HG03575 (cell line): ENCODE measurements at regions not wholly inside any gene's neighbourhood (a gene's known extent, or its start where the extent isn't known, plus 50 kb on each side); places are given as distances from the start of the nearest gene placed in this dataset.
A peak's percentile ranks its signal among the peaks of the same experiment; 100 is the strongest.
"Not testable (repeated sequence)": the region's sequence is repeated elsewhere in the genome, so short reads cannot be mapped to it uniquely, and the experiment has no call there.

Experiments used
- ATAC-seq: cut with Tn5 transposase; IDR thresholded peaks from one replicate; pipeline ENCODE4 v1.9.1; 2021; ENCODE audit not compliant: unreplicated experiment, insufficient number of reproducible peaks, low FRiP score; ENCODE audit errors: extremely low read depth

DNA sequence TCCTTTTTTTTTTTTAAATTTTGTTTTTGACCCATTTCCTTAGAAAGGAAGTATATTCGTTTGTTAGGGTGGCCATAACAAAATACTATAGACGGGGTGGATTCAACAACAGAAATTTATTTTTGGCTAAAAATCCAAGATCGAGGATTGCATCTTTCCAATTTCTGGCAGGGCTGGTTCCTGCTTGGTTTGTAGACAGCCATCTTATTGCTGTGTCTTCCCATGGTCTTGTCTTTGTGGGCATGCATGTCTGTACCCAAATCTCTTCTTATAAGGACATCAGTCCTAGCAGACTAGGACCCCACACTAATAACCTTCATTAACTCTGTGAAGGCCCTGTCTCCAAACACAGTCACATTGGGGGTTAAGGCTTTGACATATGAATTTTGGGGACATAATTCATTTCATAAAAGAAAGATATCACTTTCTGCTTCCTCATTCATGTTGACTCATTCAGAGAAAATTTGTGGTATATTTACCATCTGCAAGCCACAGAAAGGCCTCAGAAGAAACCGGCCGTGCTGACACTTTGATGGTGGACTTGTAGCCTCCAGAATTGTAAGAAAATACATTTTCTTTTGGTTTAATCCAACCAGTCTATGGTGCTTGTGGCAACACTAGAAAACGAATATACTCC, 262.1 kb downstream of the LPIN1 start:
- peak; percentile 27 for ATAC-seq

DNA sequence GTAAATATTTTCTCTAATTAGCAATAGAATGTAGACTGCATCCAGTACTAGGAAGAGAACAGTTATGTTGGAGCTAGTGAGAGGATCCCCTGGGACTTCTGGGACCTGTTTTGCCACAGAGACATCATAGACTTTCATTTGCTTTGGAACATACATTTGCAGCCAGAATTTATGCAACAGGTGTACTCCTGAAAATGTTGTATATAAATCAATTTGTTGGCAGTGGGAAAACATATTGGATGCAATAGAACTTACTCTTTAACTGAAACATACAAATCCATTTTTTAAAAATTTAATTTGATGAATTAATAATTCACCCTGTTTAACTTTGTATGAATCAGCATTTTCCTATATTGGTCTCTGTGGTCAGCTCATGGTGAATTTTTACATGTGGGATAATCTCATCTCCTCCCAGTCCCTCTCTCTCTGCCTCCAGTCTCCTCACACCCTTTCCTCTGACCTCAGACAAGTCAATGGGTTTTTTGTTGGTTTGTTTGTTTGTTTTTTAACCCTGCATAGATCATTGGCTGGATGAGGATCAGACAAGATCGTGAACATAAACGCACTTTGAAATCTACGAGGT, 263.0 kb downstream of the LPIN1 start:
- ATAC-seq = no peak

DNA sequence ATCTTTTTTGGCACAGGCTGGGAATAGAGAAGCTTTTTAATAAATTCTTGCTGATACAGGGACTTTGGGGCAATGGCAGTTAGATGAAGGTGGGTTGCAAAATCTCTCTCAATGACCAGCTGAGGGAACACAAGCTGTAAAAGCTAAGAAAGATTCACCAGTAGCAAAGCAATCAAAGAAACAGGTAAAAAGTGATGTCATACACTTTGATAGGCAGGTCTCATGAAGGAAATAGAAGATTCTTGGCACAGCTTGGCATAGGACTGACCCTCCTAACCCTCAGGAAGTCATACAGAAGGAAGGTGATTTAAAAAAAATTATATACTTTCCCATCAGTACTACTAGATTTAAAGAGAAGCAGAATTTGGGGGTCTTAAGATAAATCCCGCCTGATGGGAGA, 263.6 kb downstream of the LPIN1 start:
- no peak for ATAC-seq

DNA sequence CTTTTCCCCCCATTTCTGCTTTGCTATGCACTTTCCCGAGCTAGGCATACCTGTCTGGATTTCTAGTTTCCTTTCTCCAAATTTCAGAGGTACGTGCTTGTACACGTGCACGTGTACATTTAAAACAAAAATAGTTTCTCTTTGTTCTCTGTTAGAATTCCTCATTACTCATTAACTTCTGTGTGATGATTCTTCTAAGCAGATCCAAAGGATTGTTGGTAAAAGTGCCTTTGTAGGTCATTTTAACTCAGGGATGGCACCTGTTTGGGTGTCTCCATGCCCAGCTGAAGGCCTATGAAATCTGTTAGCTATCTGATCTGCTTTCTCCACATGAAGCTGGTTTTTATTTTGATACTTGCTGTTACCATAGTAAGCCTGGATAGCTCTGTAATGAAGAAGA, 264.3 kb downstream of the LPIN1 start:
- no peak for ATAC-seq

DNA sequence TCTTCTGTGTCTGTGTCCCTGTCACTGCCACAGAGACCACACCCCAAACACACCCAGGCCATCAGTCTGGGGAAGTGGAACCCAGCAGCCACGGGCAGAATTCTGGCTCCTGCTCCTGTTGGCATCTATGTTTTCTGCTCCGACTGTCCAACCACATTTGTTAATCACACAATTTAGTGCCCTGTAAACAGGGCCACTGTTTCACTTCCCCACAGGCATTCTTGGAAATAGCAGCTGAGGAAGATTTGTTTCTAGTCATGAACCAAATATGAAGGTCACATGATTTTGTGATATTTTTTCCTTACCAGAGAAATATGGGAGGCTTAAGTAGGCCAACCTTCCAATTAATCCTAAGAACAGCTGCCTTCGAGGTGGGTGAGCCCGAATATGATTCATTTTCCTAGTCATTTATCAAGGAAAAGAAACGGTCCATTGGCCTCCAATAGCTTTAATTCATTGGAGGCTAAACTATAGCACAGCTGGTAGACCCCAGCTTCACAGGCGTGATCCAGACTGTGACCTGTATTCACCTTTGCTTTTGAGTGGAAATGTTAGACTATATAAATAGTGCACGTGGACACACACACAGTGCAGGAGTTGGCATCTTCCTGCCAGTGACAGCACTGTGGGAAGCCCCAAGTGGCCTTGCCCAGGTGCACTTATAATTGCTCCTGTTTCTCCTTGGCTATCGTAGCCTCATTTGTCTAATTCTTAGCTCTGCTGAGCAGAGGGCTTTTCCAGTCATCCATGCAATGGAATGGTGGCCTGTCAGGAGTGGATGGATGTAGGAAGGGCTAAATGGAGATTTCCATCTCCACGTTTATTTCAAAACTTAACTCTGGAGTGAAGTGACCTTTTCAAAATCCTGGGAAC, 267.9 kb downstream of the LPIN1 start:
- no peak for ATAC-seq

DNA sequence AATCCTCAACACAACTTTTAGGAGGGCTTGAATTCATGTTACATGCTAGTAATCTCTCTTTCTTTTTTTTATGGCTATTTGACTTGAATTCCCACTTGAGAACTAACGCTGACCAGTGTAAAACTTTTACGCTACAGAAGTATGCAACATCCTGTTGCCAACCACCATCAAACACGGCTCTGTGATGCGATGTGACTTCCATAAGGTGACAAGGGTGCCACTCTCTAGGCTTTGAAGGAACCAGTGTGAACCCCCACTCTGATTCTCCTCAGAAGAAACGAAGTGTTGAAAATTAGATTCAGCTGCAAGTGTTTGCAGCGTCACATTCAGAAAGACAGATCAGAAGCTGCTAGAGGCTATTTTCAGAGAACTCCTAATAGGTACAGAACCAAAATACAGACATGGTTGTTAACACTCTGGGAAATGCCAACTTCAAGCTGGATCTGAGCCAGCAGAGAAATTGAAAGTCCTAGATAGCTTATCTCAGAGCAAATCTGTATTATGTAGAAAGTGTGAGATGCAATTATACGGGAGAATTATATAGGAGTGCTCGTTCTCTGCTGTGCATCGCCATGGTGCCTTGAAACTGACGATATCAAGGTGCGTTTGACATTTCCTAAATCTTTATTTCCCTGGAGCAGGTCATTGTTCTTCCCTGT, 271.2 kb downstream of the LPIN1 start:
- ATAC-seq = no peak

DNA sequence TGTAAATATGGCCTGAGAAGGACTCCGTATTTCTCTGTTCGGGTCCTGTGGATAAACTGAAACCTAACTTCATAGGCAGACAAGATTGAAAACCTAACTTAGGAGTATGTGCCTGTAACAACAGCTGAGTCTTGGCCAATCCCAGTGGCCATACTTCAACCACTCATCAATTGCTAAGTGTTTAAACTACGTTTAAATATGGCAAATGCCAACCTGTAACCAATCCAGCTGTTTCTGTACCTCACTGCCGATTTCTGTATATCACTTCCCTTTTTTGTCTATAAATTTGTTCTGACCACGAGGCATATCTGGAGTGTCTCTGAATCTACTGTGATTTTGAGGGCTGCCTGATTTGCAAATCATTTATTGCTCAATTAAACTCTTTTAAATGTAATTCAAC, 272.3 kb downstream of the LPIN1 start:
- ATAC-seq = not testable (repeated sequence)

DNA sequence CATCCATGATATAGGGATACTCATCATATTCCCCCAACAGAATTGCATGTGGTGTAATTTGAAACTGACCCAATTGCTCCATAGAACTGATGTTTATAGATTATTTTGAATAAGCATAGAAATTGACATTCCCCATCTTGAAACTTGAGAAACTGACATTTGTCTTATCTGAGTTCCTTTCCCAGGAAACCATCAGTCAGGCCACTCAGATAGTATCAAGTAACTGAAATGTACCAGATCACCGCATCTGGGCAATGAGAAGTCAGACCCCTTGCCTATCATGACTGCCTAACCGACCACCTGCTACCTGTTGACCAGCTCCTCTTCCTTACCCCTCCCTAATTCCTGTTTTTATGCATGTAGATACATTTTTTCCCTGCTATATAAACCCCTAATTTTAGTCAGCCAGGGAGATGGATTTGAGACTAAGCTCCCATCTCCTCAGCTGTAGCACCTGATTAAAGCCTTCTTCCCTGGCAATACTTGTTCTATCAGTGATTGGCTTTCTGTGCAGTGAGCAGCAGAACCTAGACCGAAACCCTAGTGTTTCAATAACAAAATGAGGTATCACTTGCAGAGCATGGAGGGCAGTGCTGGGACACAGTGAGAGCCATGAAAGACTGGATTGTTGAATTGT, 274.5 kb downstream of the LPIN1 start:
- no peak for ATAC-seq

DNA sequence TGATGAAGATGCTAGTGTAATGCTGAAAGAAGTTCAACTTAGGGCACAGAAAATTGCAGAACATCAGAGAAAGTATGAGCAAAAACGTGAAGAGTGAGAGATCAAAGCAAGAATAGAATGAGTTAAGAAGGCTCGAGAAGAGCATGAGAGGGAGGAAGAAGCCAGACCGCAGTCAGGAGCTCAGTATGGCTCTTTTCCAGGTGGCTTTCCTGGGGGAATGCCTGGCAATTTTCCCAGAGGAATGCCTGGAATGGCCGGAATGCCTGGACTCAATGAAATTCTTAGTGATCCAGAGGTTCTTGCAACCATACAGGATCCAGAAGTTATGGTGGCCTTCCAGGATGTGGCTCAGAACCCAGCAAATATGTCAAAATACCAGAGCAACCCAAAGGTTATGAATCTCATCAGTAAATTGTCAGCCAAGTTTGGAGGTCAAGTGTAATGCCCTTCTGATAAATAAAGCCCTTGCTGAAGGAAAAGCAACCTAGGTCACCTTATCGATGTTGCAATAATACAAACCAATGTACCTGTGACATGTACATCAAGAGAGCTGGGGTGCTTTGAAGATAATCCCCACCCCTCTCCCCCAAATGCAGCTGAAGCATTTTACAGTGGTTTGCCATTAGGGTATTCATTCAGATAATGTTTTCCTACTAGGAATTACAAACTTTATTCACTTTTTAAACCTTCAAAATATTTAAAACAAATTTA, 277.9 kb downstream of the LPIN1 start:
- ATAC-seq = not testable (repeated sequence)

DNA sequence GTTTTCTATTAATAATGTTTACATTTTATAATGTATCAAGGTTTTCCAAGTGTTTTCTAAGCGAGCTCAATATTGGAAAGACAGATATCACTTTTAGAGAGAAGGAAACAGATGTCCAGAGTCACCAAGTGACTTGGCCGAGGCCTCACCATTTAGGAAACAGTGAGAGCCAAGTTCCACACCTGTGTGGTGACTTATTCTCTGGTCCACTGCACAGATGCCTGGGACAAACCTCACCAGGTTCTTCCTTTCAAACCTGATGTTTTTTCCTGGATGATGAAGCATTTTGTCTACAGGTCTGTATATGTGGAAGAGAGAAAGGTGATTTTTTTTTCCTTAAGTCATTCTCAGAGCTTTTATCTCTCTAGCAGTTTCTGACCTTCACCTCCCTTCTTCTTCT, 280.7 kb downstream of the LPIN1 start:
- ATAC-seq = no peak

DNA sequence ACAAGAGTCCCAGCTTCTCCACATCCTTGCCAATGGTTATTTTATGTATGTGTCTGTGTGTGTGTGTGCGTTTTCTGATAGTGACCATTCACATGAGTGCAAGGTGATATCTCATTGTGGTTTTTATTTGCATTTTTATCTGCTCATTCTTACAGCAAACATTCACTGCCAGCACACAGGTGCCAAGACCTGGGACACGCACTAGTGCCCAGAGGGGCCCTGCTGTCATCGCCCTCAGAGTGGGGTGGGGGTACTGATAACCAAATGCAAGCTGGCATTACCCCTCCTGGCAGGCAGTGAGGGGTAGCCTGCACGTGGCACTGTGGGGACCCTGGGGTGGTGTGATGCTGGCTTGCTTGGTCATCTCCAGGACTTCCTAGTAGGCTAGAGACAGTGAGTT, 285.4 kb downstream of the LPIN1 start:
- ATAC-seq = no peak

DNA sequence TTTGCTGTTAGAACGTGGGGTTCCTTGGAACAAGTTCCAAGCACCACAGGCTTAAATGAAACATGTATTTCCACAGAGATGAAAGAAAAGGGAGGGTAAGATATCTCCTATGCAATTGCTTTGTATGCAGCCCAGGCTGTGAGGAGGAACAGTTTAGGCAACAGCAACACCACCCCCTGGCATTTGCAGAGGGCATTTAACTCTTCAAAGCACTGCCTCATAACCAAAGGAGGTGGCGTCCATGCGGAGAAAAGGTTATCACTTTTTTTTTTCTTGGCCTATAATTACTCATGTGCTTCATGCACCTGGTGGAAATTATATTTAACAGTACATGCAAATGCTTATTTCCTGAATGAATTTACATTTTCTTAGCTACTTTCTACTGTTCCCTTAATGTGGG, 286.0 kb downstream of the LPIN1 start:
- ATAC-seq = peak; percentile 65

DNA sequence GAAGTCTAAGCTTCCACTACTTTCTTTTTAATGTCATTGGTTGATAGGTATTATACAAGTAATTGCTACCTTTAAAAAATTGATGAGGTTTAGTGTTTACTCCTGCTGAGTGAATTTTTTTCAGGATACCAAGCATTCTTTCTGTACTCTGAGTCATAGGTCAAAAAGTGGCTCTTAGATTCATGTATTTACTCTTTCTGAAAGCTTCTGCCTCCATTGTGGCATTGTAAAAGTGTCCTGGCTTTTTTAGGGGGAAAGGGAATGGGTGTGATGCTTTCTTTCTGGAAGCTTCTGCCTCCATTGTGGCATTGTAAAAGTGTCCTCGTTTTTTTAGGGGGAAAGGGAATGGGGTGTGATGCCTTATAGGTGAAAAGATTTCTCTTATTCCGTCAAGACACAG, 286.5 kb downstream of the LPIN1 start:
- no peak for ATAC-seq

DNA sequence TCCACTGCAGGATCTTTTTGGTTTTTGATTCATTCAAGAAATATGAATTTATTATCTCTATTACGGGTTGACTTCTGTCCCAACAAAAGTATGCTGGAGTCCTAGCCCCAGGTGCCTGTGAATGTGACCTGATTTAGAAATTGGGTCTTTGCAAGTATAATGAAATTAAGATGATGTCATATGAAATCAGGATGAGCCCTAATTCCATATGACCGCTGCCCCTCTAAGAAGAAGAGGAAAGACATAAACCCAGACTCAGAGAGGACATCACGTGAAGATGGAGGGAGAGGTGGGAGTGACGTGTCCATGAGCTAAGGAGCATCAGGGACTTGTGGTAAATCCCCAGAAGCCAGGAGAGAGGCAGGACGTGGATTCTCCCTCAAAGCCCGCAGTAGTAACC, 287.1 kb downstream of the LPIN1 start:
- ATAC-seq = no peak

DNA sequence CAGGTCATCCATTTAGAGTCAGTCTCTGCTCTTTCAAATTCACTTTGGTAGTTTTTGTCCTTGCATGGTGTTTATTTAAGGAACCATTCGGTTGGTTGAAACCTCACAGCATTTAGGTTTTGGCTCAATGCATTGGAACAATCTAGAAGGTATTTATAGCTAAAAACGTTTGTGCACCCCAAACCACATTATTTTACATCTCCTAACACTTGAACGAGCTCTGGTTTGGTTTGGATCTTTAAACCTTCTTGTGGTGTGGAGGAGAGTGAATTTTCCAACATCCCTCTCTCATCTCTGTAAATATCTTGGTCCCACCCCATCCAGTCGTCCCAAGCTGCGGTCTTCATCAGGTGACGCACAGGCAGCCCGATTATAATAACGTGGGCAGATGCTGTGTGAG, 287.9 kb downstream of the LPIN1 start:
- ATAC-seq = no peak

DNA sequence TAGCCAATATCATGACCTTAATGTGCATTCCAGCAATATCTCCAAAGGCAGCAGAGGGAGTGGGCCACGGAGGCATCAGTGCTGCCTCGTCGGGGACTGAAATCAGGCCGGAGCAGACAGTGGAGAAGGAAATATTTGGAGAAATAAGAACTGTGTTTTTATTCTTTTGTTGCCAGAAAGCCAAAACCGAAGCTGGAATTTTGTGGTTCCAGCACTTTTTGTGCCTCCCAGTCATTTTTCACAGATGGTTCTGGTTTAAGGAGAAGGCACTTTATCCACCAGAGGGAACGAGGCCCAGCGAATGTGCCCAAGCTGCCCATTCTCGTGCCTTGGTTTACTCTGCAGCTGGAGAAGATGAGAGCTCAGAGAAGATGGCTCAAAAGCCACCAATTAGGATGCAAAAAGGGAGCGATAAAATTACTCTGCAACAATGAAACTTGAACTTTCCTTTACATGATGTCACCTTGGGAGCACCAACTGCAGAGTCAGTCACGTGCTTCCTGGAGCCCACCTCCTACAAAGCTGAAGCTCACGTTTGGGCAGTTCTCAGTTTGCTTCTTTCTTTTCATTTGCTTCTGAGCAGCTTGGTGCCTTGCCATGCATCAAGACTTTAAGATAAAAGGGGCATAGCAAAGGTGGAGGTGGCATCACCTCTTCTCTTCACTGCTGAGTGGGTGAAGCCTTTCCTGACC, 288.7 kb downstream of the LPIN1 start:
- ATAC-seq = no peak

DNA sequence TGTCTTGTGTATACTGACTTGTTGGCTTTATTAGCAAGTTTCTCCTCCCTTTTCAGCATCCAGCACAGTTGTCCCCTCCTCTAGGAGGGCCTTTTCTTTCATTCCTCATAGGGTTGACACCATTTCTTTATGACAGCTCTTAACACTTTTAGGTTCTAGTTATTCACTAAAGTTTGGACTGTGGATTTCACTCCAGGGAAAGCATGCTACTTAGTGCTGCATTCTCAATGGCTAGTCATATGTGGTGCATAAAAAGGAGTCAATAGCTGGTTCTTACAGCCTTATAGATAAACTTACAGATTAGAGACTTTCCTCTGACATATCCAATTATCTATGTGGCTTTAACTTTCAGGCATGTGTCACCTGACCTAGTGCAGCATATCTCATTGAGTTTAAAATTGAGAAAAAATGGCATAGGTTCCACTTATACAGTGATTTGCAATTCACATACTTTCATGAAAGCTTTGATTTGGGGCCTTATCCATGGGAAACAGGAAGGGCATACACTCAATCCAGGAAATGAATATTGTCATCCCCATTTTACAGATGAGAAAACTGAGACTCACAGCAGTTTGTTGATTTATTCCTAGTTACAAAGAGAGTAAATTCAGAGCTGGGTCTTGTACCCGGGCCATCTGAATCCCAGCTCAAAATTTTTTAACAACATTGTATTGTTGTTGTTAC, 289.7 kb downstream of the LPIN1 start:
- no peak for ATAC-seq

DNA sequence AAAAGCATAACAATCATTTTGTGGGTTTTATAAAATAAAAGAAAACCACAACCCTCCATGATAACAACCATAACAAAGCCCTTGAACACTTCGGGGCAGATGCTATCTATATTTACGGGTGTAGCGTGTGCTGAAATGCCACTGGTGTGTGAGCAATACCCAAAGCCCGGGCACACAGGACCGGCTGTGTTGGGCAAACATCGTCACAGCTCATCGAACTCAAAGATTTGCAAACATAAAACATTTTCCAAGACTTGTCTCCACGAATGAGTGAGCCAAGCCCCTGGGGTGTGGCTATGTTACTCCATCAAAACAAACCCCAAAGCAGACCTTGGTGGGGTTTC, 290.2 kb downstream of the LPIN1 start:
- ATAC-seq = no peak
